ENCODE measurements at regions not wholly inside any gene's neighbourhood (a gene's known extent, or its start where the extent isn't known, plus 50 kb on each side); places are given as distances from the start of the nearest gene placed in this dataset.

DNA sequence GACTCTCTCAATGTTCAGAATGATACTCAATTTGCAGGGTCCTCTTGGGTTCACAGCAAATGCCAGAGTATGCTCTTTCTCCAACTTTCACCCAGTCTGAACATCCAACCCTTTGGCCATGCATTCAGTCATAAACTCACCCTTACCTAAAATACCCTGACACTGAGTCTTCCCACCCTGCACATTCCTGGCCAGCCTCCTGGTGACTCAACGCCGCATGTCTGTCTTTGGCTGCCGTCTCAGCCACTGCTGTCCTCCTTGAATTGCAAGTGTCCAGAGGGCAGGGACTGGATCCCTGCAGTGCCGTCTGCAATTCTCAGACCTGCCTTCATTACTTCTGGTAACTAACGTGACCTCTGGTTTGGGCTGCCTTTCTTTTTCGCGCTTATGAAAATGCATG is 593.4 kb downstream of the QKI start:
- no peak for TF ChIP-seq POLR2A (IDR thresholded peaks at IDR 0.05)
- TF ChIP-seq, protein P1, sequence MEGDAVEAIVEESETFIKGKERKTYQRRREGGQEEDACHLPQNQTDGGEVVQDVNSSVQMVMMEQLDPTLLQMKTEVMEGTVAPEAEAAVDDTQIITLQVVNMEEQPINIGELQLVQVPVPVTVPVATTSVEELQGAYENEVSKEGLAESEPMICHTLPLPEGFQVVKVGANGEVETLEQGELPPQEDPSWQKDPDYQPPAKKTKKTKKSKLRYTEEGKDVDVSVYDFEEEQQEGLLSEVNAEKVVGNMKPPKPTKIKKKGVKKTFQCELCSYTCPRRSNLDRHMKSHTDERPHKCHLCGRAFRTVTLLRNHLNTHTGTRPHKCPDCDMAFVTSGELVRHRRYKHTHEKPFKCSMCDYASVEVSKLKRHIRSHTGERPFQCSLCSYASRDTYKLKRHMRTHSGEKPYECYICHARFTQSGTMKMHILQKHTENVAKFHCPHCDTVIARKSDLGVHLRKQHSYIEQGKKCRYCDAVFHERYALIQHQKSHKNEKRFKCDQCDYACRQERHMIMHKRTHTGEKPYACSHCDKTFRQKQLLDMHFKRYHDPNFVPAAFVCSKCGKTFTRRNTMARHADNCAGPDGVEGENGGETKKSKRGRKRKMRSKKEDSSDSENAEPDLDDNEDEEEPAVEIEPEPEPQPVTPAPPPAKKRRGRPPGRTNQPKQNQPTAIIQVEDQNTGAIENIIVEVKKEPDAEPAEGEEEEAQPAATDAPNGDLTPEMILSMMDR (IDR thresholded peaks at IDR 0.05), result no peak
